Testis (tissue), 2 donors: ENCODE measurements at regions not wholly inside any gene's neighbourhood (a gene's known extent, or its start where the extent isn't known, plus 50 kb on each side); places are given as distances from the start of the nearest gene placed in this dataset.

Source experiments
- POLR2A ChIP-seq: fragments of 450-650 bp; IDR thresholded peaks from one replicate; pipeline ENCODE4 v1.6.1; 2017; ENCODE audit warnings: antibody characterized with exemption, mild to moderate bottlenecking, moderate library complexity
- TF ChIP-seq, protein P1 (sequence below), 3 experiments: fragments of 450-650 bp in 2 of 3; fragments of 200-600 bp in 1 of 3; sonication (generic) in 1 of 3; IDR thresholded peaks; one replicate each; pipeline ENCODE4 v1.5.1; 2016 to 2019; ENCODE audit warnings: antibody characterized with exemption in 3 of 3, mild to moderate bottlenecking in 2 of 3, moderate library complexity in 1 of 3

GRCh38 chr3:107116251-107116650, 261.0 kb upstream of the CCDC54 start:
- TF ChIP-seq, protein P1, sequence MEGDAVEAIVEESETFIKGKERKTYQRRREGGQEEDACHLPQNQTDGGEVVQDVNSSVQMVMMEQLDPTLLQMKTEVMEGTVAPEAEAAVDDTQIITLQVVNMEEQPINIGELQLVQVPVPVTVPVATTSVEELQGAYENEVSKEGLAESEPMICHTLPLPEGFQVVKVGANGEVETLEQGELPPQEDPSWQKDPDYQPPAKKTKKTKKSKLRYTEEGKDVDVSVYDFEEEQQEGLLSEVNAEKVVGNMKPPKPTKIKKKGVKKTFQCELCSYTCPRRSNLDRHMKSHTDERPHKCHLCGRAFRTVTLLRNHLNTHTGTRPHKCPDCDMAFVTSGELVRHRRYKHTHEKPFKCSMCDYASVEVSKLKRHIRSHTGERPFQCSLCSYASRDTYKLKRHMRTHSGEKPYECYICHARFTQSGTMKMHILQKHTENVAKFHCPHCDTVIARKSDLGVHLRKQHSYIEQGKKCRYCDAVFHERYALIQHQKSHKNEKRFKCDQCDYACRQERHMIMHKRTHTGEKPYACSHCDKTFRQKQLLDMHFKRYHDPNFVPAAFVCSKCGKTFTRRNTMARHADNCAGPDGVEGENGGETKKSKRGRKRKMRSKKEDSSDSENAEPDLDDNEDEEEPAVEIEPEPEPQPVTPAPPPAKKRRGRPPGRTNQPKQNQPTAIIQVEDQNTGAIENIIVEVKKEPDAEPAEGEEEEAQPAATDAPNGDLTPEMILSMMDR (IDR thresholded peaks at IDR 0.05) = no peak
- TF ChIP-seq POLR2A = no peak
